DMS 273 treated with DMSO at 0.1 percent for 48 hours (cell line): ENCODE measurements at regions not wholly inside any gene's neighbourhood (a gene's known extent, or its start where the extent isn't known, plus 50 kb on each side); places are given as distances from the start of the nearest gene placed in this dataset.
A peak's percentile ranks its signal among the peaks of the same experiment; 100 is the strongest.

ENCODE experiments used
- DNase-seq: peaks from one replicate; lab custom pipeline; 2025; lab: John Stamatoyannopoulos, UW

DNA sequence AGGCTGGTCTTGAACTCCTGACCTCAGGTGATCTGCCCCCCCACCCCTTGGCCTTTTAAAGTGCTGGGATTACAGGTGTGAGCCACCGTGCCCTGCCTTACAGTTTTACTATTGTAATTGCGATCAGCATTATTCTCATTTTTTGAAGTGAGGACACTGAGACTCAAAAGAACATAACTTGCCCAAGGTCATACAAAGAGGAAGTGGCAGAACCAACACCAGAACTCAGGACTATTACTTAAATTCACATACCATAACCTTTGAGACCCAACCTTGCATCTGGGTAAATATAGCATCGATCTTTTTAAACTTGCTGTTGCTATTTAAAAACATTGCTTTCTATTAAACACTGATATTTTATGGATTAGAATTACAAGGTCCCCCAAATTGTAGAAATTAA is 54.2 kb downstream of the FOXI1 start:
- DNase-seq: no peak

DNA sequence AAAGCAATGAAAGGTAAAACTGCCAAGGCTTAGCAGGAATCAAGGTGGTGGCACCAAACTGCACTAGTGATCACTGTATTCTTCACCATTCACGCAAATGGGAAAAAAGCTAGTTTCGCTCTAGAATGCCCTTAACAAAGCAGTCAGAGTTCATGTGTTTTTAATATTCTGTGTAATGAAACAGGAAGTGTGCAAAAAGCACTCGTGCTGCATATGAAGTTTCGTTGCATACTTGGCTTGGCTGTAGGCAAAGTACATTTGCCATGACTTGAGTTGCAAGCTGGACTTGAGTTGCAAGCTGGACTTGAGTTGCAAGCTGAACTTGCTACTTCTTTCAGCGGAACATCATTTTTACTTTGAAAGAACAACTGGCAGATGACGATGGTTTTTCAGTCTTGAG is 55.4 kb downstream of the FOXI1 start:
- no peak for DNase-seq

DNA sequence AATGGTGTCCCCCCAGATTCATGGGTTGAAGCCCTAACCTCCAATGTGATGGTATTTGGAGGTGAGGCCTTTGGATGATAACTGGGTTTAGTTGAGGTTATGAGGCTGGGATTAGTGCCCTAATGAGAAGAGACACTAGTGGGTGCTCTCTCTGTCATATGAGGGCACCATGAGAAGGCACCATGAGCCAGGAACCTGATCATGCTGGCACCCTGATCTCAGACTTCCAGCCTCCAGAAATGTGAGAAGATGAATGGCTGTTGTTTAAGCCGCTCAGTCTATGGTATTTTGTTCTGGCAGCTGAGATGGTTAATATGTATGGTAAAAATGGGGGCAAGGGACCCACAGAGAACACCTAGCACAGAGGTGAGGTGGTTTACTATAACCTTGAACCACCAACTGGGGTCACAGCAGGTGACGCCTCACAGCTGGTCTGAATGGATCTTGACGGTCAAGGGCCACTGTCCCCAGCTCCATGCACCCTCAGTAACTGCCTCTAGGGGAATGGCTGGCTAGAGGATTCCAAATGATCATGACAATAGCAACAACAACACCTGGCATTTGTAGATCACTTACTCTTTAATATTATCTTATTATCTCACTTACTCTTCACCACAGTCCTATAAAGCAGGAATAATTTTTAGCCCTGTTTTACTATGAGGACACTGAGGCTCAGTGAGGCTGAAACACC is 57.1 kb downstream of the FOXI1 start:
- no peak for DNase-seq

DNA sequence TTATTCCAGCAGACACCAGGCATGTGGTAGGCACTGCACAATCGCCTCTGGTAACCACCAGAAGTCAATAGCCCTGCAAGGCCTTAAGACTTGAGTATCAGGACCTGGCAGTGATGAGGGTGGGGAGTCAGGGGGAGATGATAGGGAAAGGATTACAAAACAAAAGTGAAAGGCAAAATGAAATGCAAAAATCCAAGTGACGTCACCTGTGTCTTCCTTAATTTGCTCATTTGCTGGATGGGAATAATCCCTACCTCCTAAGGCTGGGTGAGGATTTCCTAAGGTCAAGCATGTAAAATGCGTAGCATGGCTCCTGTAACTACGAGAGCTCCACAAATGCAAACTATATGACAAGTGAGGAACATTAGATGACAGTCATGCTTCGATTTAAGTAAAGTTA is 58.4 kb downstream of the FOXI1 start:
- no peak for DNase-seq

DNA sequence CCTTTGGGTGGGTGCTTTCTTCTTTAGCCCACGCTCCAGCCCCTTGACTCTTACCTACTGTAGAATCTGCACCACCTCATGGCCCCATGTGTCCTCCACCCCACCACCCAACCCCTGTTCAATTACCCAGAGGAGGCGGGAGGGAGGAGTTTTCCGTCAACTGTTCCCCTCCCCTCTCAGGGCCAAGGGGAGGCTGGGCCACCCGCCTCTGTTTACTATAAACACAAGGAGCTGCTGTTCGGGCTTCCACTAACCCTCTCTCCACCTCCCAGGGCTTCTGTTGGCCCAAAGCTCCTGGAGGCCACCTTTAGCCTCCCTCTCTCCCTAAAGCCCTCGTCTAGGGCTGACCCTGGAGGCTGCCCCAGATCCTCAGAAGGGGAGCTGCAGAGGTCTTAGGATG is 59.2 kb downstream of the FOXI1 start:
- no peak for DNase-seq

DNA sequence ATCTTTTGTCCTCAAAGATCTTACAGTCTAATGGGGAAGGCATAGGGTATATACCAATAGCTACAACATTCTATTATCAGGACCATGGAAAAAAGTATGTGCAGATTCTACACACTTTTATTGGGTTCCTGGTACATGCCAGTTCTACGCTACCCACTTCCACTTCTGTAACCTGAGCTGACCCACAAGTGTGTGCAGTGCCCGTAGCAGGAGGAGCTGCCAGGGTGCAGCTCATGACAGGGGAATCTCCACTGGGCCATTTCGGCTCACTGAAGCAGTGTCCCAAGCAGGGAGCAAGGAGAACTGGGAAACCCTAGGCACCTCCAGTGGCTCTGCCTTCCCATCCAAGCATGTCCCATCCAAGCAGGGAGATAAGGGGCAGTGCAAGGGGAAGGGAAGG is 60.4 kb downstream of the FOXI1 start:
- DNase-seq: no peak

DNA sequence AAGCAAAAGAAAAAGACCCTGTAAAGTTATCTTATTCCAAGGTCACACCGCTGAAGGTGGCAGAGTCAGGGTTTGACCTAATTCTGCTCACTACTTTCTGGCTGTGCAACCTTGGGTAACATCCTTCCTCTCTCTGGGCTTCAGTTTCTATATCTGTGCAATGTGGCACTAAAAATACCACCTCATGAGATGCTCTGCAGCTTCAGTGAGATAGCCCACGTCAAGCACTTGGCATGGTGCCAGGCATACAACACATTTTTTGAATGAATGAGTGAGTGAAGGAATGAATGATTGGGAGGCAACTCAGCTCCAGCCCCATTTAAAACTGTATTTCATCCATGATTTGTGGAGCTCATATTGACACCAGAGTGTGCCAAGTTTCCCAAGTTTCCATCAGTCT is 62.3 kb downstream of the FOXI1 start:
- DNase-seq: no peak

DNA sequence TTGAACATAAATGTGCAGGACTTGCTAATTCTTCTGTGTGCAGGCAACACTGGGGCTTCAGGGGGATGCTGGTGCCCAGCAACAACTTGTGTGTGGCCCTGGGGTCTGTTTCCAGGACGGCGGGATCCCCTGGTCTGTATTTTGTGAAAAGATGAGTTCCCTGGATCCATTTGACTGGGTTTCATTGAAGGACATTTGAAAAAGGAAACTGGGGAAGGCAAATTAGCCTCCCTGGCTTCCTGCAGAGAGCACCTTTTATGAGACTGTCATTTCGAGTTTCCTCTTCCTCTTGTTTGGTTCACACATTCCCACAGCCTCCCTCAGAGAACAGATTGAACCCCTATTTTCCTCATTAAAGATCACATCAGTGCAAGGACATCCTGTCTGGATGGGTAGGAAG is 63.1 kb downstream of the FOXI1 start:
- DNase-seq: no peak

DNA sequence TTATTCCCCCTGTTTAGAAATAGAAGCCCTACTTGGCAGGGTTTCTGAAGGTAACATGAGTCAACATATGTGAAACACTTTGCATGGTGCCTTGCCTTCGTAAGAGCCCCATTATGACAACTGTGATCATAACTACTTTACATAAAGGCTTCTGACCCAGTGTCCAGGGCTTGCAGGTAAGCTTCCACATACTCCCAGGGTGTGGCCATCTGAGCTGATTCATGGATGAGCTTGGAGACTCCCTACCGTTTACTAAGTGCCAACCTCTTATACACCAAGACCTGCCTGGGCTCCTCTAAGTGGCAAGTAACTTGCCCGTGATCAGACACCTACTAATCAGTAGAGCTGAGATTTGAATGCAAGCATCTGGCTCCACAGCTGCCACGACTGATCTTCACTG is 62.8 kb upstream of the C5orf58 start:
- peak; percentile 82 for DNase-seq

DNA sequence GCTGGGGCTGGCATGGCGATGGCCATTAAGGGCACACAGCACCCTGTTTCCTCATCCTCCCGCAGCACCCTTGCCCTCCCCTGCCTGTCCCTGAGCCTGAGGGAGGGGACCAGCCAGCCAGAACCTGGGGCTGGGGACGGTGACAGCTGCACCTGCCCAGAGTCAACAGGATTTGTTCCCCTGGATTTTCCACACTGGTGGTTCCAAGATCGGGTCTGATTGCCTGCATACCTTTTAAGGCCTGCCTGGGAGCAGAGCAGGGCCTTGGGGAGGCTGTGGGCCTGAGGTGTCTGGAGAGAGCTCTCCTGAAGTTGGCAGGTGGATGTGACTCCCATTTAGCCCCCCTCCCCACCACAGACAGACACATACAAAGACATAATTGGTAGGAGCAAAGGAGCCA is 61.0 kb upstream of the C5orf58 start:
- no peak for DNase-seq

DNA sequence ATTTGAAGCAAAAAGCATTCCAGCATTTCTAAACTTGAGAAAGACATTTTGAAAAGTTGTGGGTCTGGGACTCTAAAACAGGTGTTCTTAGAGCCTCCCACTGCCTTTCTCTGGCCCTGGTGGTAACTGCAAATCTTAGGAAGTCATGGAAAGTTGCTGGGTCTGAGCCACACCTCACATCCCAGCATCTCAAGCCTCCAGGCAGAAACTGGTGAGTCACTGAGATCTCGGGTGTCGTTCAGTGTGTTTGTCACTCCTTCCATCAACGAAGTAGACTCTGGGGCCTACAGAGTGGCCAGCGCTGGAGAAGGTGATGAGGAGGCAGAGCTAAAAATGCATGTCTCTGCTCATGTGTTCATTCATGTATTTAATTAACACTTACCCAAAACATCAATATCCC is 59.6 kb upstream of the C5orf58 start:
- no peak for DNase-seq

DNA sequence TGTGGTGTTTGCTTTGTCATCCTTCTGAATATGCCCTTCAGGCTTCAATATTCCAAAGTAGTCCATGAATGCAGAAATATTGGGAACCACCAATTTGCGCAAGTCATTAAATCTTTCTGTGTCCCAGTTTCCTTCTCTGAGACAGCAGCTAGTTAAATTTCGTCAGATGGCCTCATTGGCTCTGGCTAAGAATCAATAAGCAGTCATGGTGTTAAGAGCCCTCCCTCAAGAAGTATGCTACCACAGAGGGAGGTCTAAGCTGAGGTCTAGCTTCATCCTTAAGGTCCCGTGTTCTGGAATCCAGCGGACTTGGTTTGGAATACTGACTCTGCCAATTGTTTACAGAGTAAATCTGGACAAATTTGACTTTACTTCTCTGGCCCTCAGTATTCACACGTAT is 59.1 kb upstream of the C5orf58 start:
- no peak for DNase-seq

DNA sequence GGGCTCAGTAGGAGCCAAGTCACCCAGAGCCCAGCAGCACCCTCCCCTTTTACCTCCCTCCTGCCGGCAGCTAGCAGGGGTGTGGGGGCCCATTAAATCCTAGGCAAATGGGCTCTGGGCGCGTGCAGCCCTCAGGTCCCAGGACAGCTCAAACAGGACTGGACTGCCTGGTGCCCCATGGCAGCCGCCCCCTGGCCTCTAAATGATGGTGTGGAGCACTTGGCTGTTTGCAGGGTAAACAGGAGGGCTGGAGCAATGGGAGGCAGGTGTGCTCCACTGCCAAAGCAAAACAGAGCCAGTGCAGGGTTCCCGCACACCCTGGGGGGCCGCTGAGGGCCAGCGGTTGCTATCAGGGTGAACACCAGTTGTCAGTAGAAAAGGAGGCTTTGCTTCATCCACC is 55.9 kb upstream of the C5orf58 start:
- DNase-seq: no peak

DNA sequence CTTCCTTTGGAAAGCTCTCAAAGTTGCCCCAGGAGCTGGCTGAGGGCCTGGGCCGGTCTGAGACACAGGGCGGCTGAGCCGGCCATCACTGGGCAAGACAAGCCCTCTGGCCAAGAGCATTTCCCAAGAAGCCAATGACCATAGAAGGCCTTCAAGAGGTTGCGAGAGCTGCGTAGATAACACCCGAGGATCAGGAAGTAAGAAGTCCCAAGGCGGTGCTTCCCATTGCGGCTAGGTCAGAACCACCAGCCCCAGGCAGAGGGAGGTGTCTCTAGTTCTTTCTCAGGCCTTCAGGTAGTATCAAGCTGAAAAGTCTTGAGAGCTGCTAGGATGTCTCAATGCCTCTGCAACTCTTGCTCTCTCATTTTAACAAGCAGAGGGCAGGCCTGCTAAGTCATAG is 54.0 kb upstream of the C5orf58 start:
- no peak for DNase-seq

DNA sequence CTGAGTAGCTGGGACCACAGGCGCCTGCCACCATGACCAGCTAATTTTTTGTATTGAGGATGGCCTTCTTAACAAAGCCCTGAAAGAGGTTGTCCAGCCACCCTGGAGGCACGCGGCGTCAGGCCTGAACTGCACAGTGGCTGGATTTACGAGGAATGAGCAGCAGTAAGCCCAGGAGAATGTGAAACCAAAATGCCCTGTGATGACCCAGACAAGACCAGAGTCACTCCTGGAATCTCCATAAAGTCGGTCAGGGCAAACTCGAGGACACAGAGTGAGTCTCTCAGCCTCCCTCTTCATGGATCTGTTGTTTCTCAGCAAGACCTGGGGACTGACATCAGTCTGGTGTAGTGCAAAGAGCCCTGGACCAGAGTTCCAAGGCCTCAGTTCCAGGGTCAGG is 53.2 kb upstream of the C5orf58 start:
- no peak for DNase-seq

DNA sequence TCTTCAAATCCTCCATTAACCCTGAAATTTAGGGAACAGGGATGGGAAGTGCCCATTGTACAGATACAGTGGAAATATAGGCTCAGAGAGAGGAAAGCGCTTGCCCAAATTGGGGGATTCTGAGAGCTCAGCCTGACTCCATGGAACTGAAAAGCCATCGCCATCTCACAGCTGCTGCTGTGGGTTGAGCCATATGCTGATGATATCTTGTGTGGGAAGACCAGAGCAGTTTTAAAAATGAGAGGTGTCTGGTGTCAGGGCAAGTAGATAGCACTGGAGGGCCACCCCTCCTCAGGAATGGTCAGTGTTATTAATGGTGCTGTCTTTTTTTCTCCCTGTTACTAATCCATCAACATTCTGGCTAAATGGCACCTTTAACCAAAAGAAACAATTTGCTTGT is 50.9 kb upstream of the C5orf58 start:
- DNase-seq: no peak

DNA sequence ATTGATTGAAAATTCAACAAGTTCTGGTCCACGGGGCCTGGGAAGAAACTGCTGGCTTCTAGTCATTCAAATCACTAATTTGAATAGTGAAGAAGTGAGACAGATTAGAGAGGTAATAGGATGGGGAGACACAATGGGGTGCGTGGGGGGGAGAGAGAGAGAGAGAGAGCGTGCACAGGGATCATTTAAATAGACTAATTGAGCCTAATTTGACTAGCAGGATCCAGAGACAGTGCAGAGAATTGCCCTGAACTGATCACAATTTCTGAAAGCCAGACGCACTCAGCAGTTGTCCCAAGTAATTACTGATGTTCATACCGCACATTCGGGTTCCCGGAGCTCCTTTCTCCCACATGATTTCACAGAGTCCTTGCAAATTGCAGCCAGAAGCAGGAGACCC is 50.3 kb upstream of the C5orf58 start:
- DNase-seq: no peak
